ENCODE measurements at regions not wholly inside any gene's neighbourhood (a gene's known extent, or its start where the extent isn't known, plus 50 kb on each side); places are given as distances from the start of the nearest gene placed in this dataset.

DNA sequence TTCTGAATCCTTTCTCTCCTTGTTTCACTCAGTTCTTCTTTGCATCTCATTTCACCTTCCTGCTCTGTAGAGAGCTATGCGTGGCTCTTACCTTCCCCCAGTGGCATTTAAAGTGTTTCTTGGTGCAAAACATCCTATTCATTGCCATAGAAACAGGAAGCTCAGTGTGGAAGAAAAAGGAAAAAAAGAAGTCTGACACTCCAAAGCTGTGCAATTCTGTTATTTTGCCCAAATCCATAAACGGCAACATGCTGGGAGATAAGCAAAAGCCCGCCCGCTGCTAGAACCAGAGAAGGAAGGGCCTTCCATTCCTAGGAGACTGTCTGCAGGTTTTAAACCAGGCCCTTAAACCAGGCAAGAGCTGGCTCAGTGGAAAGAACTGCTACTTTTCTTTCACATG is 247.1 kb downstream of the HIVEP2 start:
- H3K9me3 Mint-ChIP-seq (ENCODE audit: low read depth): no peaks in the 10 kb centered on the region
- no peak overlapping the region for H3K4me3 Mint-ChIP-seq
- no peaks in the 10 kb centered on the region for H3K27me3 Mint-ChIP-seq
- H3K27ac Mint-ChIP-seq: no peak overlapping the region
- H3K36me3 Mint-ChIP-seq: no peaks in the 10 kb centered on the region
- H3K4me1 Mint-ChIP-seq (ENCODE audit: low read depth): peaks cover 20% of the 10 kb centered on the region

- peaks cover 17% of the 10 kb centered on the region for H3K4me1 Mint-ChIP-seq (ENCODE audit: low read depth)
- H3K36me3 Mint-ChIP-seq: no peaks in the 10 kb centered on the region
- H3K27ac Mint-ChIP-seq: no peak overlapping the region
- H3K4me3 Mint-ChIP-seq: no peak overlapping the region
- H3K9me3 Mint-ChIP-seq (ENCODE audit: low read depth): no peaks in the 10 kb centered on the region
- no peaks in the 10 kb centered on the region for H3K27me3 Mint-ChIP-seq
Observed at GRCh38 chr6:142698751-142699150, 246.2 kb downstream of the HIVEP2 start.

GRCh38 chr6:142699391-142699790 is 245.6 kb downstream of the HIVEP2 start:
- no peak overlapping the region for H3K27ac Mint-ChIP-seq
- no peaks in the 10 kb centered on the region for H3K36me3 Mint-ChIP-seq
- no peak overlapping the region for H3K4me3 Mint-ChIP-seq
- H3K9me3 Mint-ChIP-seq (ENCODE audit: low read depth): no peaks in the 10 kb centered on the region
- peaks cover 11% of the 10 kb centered on the region for H3K4me1 Mint-ChIP-seq (ENCODE audit: low read depth)
- no peaks in the 10 kb centered on the region for H3K27me3 Mint-ChIP-seq

- Mint-ChIP-seq H3K36me3 (no peaks in the 10 kb centered on the region), H3K4me1 (ENCODE audit: low read depth) (peaks cover 5% of the 10 kb centered on the region), H3K27me3 (no peaks in the 10 kb centered on the region), H3K9me3 (ENCODE audit: low read depth) (no peaks in the 10 kb centered on the region), H3K4me3 (no peak overlapping the region), H3K27ac (no peak overlapping the region)
Observed at GRCh38 chr6:142700032-142700431, 244.9 kb downstream of the HIVEP2 start.

DNA sequence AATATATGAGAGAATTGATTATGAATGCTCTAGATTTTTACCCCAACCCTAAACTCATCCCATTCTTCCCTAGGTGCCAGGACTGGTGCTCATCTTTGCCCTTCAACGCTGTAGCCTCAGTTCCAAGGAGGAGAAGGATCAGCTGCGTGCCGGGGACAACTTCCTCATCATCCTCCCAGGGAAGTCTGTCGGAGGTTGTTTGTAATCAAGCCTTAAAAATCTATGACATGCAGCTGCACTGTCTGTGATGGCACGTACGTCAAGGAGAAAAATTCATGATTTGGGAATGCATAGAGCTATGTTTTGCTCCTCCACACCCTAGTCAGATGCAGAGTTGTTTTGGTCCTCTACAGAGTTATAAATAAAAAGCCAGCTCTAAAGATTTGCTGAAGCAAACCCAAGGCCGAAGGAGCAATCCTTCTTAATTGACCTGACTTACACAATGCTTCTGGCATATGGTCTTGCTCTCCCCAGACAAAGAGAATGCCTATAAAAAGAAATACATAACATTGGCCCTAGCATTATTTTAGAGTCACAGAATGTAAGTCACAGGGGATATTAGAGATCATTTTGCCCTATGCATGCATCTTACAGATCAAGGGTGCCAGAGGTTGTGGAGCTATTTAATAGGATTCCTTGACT is 244.2 kb downstream of the HIVEP2 start:
- peaks cover 6% of the 10 kb centered on the region for H3K4me1 Mint-ChIP-seq (ENCODE audit: low read depth)
- no peak overlapping the region for H3K27ac Mint-ChIP-seq
- H3K27me3 Mint-ChIP-seq: no peaks in the 10 kb centered on the region
- no peak overlapping the region for H3K4me3 Mint-ChIP-seq
- H3K9me3 Mint-ChIP-seq (ENCODE audit: low read depth): no peaks in the 10 kb centered on the region
- no peaks in the 10 kb centered on the region for H3K36me3 Mint-ChIP-seq

Data from activated naive CD8-positive, alpha-beta T cell (primary cell).